Psoas muscle (tissue), 7 donors: ENCODE measurements at regions not wholly inside any gene's neighbourhood (a gene's known extent, or its start where the extent isn't known, plus 50 kb on each side); places are given as distances from the start of the nearest gene placed in this dataset.

ENCODE experiments used
- ATAC-seq, 4 donors: fragments of 200-7000 bp; cut with Tn5 transposase; one replicate each; pipeline ENCODE4 v1.9.1; 2020; ENCODE audit warnings: moderate library complexity in 3 of 4, mild to moderate bottlenecking in 2 of 4
- DNase-seq, 2 donors: peaks; one replicate each; pipeline ENCODE4 v3.0.0-alpha.2; 2020
- H3K27ac ChIP-seq: fragments of 200-600 bp; one replicate; pipeline ENCODE4 v1.8.0; 2022
- H3K27me3 ChIP-seq, 3 donors: fragments of 200-600 bp in 1 of 3; one replicate each; pipeline versions ENCODE4 v1.6.1 to v1.8.0; 2013 to 2022; ENCODE audit warnings: low read length in 2 of 3, mild to moderate bottlenecking in 2 of 3, moderate library complexity in 1 of 3; ENCODE audit not compliant: insufficient read depth in 3 of 3
- H3K36me3 ChIP-seq, 2 donors: fragments of 200-600 bp in 1 of 2; one replicate each; pipeline versions ENCODE4 v1.6.1 to v1.8.0; 2013 to 2022; ENCODE audit warnings: low read depth in 1 of 2, mild to moderate bottlenecking in 1 of 2, moderate library complexity in 1 of 2; ENCODE audit not compliant: insufficient read depth in 1 of 2
- H3K4me1 ChIP-seq: fragments of 200-600 bp; one replicate; pipeline ENCODE4 v1.8.0; 2022
- H3K4me3 ChIP-seq: fragments of 200-600 bp; one replicate; pipeline ENCODE4 v1.8.0; 2022; ENCODE audit warnings: mild to moderate bottlenecking
- H3K9me3 ChIP-seq: fragments of 200-600 bp; one replicate; pipeline ENCODE4 v1.8.0; 2022
- WGBS, 3 donors: extraction: QIAGEN DNeasy Blood & Tissue Kit; methylation state at CpG; one replicate each; pipeline versions ENCODE4 v1.1.6 to v1.1.7; 2013; 5-methylcytosine and 5-hydroxymethylcytosine counted together
- intact Hi-C, 2 donors: fragments of 100-400 bp; cut with DNase I; formaldehyde crosslinking; loops; one replicate each; pipeline versions ENCODE4 v1.11.0 to v1.14.2; 2022
- TF ChIP-seq, protein P1 (sequence below): fragments of 200-600 bp; IDR thresholded peaks from one replicate; pipeline ENCODE4 v1.8.0; 2022; ENCODE audit warnings: antibody characterized with exemption
- donor health status: healthy with polysubstance abuse.
- donor health status: DM: no; HTN: no; CAD: no; lungs with moderate emphysema.
- donor health status: Bipolar disorder and iron deficiency.
- donor health status: healthy.
- donor health status: DM: yes; HTN: yes; CAD: no.
- donor health status: DM: no; HTN: no; CAD: no.
- donor health status: DM: yes; HTN: yes; CAD: no.

DNA sequence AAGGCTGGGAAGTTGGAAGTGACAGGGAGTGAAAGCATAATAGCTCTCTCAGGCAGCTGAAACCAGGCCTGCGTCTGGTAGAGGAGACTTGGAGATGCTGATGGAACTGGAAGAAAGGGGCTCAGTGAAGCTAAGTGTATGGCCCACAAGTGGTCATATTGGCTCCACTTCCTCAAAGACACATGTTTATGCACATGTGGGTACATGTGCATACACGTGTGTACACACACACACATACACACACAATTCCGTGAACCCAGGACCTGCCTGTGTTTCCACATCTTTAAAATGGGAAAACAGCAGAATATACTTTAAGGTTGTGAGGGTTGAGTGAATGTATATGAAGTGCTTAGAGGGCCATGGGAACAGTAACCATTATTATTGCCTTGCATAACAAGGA is 160.9 kb downstream of the ARL6IP6 start:
- no peak for DNase-seq
- WGBS, 3 donors, result 80 to 84% (median 80%) methylated on average over 3 of the region's 3 CpGs
- H3K36me3 ChIP-seq, result no peaks in the 10 kb centered on the region
- TF ChIP-seq, protein P1, sequence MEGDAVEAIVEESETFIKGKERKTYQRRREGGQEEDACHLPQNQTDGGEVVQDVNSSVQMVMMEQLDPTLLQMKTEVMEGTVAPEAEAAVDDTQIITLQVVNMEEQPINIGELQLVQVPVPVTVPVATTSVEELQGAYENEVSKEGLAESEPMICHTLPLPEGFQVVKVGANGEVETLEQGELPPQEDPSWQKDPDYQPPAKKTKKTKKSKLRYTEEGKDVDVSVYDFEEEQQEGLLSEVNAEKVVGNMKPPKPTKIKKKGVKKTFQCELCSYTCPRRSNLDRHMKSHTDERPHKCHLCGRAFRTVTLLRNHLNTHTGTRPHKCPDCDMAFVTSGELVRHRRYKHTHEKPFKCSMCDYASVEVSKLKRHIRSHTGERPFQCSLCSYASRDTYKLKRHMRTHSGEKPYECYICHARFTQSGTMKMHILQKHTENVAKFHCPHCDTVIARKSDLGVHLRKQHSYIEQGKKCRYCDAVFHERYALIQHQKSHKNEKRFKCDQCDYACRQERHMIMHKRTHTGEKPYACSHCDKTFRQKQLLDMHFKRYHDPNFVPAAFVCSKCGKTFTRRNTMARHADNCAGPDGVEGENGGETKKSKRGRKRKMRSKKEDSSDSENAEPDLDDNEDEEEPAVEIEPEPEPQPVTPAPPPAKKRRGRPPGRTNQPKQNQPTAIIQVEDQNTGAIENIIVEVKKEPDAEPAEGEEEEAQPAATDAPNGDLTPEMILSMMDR, result no peak
- H3K27me3 ChIP-seq, result no peaks in the 10 kb centered on the region
- H3K9me3 ChIP-seq, result no peaks in the 10 kb centered on the region
- H3K4me3 ChIP-seq, result no peak overlapping the region
- no peaks in the 10 kb centered on the region for H3K4me1 ChIP-seq
- H3K27ac ChIP-seq, result no peak overlapping the region
- intact Hi-C loops, result loop anchor here in 1 of 2 donors (10.0 kb wide), 1 partner anchor 586 kb away; no protein-coding TSS in a partner anchor
- ATAC-seq, result no peak

DNA sequence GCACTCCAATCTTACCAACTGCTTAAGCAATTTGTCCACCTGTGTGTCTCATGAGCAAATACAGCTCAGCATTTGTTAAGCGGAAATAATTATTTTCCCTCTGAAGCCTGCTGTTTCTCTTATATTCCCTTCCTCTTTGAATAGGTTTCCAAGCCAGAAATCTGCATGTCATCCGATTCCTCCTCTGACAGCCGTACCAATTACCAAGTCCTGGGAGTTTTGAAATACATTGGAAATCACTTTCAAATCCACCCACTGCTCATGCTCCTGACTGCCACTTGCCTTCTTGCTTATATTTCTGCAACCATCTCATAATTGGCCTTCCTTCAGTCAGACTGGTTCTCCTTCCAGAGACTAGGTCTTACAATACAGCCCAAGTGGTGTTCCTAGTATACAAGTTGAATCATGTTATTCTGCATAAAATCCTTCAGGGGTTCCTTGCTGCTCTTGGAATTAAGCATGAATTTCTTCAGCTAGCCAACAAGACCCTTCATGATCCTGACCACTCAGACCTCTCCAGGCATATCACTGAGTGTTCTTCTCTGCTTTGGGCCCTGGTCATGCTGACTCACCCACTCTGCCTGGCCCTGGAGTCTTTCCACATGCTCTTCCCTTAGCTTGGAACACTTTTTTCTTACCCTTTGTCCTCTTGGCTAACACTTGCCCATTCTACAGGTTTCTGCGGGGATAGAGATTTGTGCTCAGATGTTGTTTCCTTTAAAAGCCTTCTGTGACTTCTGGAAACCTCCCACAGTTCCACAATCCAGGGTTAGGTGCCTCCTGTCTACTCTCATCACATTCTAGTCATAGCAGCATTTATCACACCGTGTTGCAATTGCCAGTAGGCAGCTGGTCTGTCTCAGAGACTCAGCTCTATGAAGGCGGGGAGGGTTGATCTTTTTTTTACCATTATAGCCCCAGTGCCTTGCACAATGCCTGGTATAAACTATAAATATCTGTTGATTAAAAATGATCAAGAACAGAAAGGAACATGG is 157.6 kb downstream of the ARL6IP6 start:
- no peaks in the 10 kb centered on the region for H3K27me3 ChIP-seq
- no peaks in the 10 kb centered on the region for H3K36me3 ChIP-seq
- no peaks in the 10 kb centered on the region for H3K4me1 ChIP-seq
- no peak overlapping the region for H3K4me3 ChIP-seq
- 47 to 62% (median 52%) methylated on average over 6 of the region's 6 CpGs for WGBS, 3 donors
- no peak overlapping the region for H3K27ac ChIP-seq
- no peaks in the 10 kb centered on the region for H3K9me3 ChIP-seq
- ATAC-seq (no peak), DNase-seq (no peak)
- TF ChIP-seq, protein P1, result no peak
- intact Hi-C loops, result loop anchor here in 1 of 2 donors (10.0 kb wide), 1 partner anchor 589 kb away; no protein-coding TSS in a partner anchor

DNA sequence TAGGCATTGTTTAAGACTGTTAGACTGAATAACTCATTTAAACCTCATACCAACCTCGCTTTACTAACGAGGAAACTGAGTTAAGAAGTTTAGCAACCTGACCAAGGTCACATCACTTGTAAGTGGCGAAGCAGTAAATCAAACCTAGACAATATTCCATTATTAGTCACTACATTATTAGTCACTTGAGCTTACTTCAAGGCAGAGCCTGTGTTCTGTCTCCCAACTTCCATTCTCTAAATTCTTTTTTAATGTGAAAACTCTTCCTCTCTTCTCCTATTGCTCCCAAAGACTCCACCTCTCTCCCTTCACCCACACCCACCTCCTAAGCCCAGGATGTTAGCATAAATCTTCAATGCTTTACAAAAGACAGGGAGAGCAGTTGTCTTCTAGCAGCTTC is 156.5 kb downstream of the ARL6IP6 start:
- Histone ChIP-seq H3K27ac (no peak overlapping the region), H3K4me1 (no peaks in the 10 kb centered on the region), H3K36me3 (no peaks in the 10 kb centered on the region), H3K27me3 (no peaks in the 10 kb centered on the region), H3K9me3 (no peaks in the 10 kb centered on the region), H3K4me3 (no peak overlapping the region)
- DNase-seq (no peak), ATAC-seq (no peak)
- TF ChIP-seq, protein P1, result no peak
- 80 to 82% (median 81%) methylated on average over 3 of the region's 3 CpGs for WGBS, 3 donors
- intact Hi-C loops, result loop anchor here in 1 of 2 donors (10.0 kb wide), 1 partner anchor 590 kb away; no protein-coding TSS in a partner anchor

DNA sequence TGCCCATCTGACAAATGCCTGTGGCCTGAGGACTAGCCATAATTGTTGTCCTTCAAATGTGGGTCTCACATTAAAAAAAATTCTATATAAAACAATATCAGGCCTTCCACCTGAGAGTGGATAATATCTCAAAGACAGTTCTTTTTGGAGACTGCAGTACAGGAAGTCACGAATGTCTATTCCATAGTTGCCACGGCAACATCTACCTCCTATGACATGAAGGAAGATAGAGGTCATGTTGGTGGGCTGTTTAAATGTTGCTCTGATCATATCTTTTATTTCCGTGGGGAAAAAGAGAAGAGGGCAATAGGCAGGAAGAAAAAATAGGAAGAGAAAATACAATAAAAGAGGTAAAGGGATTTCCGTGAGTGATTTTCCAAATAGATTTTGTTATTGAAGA is 151.8 kb downstream of the ARL6IP6 start:
- Histone ChIP-seq H3K4me1 (no peaks in the 10 kb centered on the region), H3K4me3 (no peak overlapping the region), H3K9me3 (no peaks in the 10 kb centered on the region), H3K27ac (no peak overlapping the region), H3K36me3 (no peaks in the 10 kb centered on the region), H3K27me3 (no peaks in the 10 kb centered on the region)
- 76 to 83% (median 78%) methylated on average over 4 of the region's 4 CpGs for WGBS, 3 donors
- TF ChIP-seq, protein P1, result no peak
- ATAC-seq (no peak), DNase-seq (no peak)
- intact Hi-C loops, result loop anchor here in 1 of 2 donors (10.0 kb wide), 1 partner anchor 595 kb away; no protein-coding TSS in a partner anchor
